ENCODE measurements at regions not wholly inside any gene's neighbourhood (a gene's known extent, or its start where the extent isn't known, plus 50 kb on each side); places are given as distances from the start of the nearest gene placed in this dataset.

DNA sequence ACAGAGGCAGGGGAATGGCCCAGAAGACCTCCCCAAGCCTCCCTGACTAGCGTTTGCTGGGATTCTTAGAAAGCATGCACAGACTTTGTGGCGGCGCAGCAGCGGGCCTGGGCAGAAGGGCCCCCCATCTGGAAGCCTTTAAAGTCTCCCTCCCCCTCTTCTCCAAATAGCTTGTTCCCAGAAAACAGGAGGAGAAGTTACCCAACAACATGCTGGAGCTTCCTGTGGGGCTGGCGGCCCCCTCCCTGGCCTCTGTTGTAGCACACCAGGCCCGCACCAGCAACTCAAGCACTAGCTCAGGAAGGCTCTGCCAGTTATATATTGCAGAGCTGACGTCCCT, 334.8 kb downstream of the DYSF start:
- FAIRE-seq: no peak

GRCh38 chr2:71787476-71788185, 334.3 kb downstream of the DYSF start:
- FAIRE-seq: no peak

DNA sequence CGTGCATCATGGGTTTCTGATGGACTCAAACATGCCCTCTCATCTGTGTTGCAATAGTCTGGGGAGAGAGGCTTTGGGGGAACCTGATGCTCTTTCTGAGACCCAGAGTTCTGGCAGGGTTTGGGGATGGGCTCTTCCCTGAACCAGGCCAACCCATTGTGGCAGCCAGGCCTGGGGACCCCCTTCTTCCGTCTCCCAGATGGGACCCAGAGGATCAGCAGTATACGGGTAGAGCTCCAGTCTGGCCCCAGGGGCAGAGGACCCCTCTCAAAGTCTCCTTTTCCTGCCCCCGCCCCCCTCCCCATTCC, 333.7 kb downstream of the DYSF start:
- FAIRE-seq: no peak

GRCh38 chr2:71786291-71787107, 333.1 kb downstream of the DYSF start:
- no peak for FAIRE-seq

DNA sequence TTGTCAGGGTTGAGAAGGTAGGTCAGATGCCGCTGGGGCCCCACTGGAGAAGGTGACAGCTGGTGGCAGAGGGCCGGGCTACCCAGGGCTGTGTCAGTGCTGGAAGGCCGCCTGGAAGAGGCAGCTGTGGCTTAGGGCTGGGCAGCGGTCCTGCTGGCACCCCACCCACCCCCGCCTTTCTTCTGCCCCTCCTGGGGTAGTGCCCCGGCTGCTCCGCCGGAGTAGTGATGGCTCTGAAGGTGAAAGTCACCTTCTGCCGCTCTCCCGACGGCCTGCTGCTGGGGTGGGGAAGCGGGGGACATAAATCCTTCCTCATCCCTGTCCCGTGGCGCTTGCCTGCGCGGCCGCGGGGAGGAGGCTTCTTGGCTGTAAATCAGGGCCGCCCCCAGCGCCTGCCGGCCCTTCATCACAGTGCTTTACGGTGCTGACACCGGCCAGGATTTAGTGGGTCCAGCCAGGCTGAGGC, 332.2 kb downstream of the DYSF start:
- FAIRE-seq: no peak

DNA sequence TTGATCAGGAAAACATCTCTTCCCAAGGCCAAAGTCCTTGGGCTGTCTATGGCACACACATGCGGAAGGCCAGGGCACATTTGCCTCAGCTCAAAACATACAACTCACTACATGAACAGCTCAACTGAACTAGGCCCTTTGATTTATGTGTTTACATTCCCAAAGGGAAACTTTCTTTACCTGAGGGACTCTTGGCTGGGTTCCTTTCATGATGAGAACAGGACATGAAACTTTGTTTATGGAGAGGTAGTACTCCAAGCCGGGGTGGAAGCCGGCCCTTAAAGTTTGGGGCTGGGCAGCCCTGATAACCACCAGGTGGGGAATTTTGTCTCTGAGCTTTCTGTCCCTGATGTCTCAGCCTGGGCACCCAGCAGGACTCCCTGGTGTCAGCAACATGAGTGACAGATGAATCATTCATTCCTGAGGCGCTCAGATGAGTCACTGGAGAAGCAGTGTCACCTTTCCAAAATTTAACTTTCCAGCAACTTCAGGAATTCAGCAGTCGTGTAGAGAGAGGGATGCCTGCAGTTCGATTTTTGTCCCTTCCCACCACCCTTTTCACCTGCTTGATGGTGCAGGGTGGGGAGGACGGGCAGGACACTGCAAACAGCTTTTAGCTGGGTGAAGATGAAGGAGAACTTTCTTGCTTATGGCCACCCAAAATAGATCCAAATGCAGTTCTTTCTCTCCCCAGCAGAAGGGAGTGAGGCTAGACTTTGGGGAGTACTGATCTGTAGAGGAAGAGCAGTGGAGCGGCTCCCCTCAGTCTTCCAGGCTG, 331.6 kb downstream of the DYSF start:
- FAIRE-seq: no peak

- no peak for FAIRE-seq
These were observed 330.5 kb downstream of the DYSF start for GRCh38 chr2:71783815-71784214.

GRCh38 chr2:71783215-71783614, 329.9 kb downstream of the DYSF start:
- FAIRE-seq: no peak

- no peak for FAIRE-seq
These were observed 329.0 kb downstream of the DYSF start for GRCh38 chr2:71782323-71782722.

DNA sequence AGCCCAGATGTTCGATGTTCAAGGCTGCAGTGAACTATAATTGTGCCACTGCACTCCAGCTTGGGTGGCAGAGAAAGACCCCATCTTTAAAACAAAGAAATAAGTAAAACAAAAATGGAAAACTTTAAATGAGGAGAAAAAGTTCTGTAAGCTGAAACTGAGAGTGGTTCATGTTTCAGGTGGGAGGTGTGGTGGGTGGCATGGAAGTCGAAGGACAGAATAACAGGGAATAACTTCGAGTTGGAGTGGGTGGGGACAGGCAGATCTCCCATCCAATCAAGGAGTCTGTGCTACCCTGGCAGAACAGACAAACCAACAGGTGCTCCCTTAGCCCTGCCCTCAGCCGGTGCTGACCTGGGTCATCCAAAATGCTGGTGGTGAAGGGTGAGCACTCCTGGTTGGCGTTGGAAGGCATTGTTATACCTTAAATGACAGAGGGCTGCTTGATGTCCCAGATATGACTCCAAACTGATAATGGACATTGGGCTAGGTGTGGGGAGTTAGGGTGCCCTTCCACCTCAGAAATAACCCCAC, 328.4 kb downstream of the DYSF start:
- no peak for FAIRE-seq

- FAIRE-seq: no peak
These were observed 326.8 kb downstream of the DYSF start for GRCh38 chr2:71780162-71780561.

- no peak for FAIRE-seq
These were observed 326.4 kb downstream of the DYSF start for GRCh38 chr2:71779774-71780105.

- FAIRE-seq: no peak
These were observed 325.8 kb downstream of the DYSF start for GRCh38 chr2:71778936-71779773.

- no peak for FAIRE-seq
These were observed 325.2 kb downstream of the DYSF start for GRCh38 chr2:71778514-71778913.

- FAIRE-seq: no peak
These were observed 324.6 kb downstream of the DYSF start for GRCh38 chr2:71777946-71778345.

GRCh38 chr2:71776227-71776626, 322.9 kb downstream of the DYSF start:
- no peak for FAIRE-seq

DNA sequence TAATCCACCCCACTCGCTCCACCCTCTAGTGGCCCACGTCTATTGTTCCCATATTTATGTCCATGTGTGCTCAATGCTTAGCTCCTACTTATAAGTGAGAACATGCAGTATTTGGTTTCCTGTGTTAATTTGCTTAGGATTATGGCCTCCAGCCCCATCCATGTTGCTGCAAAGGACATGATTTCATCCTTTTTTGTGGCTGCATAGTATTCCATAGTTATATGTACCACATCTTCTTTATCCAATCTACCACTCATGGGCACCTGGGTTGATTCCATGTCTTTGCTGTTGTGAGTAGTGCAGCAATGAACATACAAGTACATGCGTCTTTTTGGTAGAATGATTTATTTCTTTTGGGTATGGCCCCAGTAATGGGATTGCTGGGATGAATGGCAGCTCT, 319.9 kb downstream of the DYSF start:
- FAIRE-seq: no peak

DNA sequence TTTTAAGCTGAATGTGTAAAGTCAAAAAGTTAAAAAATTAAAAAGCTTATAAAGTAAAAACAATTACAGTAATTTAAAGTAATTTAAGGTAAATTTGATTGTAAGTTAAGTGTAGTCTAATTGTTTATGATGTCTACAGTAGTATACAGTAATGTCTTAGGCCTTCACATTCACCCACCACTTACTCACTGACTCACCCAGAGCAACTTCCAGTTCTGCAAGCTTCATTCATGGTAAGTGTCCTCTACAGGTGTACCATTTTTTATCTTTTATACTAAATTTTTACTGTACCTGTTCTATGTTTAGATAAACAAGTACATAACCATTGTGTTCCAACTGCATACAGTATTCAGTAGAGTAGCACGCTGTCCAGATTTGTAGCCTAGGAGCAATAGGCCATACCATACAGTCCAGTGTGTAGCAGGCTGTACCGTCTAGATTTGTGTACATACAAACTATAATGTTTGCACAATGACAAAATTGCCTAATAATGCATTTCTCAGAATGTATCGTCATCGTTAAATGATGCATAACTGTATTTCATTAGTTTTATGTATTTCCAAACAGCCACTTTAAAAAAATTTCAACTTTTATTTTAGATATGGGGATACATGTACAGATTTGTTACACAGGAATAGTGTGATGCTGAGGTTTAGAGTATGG, 319.3 kb downstream of the DYSF start:
- FAIRE-seq: no peak

DNA sequence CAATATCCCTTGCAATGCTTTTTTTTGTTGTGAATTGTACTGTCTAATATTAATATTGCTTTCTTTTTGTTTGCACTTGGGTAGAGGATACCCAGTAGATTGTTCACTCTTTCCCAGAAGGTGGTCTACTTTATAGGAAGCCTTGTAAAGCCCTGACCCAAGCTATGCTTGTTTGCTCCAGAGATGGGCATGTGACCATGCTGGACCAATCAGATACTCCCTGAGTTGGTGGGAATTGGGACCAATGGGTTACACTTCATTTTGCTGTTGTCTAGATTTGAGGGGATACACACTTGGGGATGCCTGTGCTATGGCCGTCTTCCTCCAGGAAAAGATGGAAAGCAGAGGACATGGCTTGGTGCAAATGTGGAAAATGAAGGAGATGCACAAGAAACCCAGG, 314.3 kb downstream of the DYSF start:
- no peak for FAIRE-seq

- no peak for FAIRE-seq
These were observed 305.7 kb downstream of the DYSF start for GRCh38 chr2:71759060-71759459.

DNA sequence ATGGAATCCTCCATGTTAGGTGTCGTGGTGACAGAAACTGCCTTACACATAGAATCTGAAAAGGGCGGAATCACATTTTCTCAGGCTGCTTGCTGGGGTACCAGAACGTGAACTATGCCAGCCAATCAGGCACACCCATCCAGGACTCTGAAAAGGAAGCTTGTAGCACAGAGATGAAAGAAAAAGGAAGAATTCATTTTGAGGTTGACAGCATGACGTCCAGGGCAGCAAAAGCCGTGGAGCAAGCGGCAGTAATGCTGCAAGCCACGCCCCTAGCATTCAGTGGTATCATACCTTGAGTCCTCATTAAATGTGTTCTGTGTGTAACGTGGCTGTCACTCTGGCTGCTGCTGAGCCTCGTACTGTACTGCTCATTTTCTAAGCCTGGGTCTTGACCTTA, 304.0 kb downstream of the DYSF start:
- FAIRE-seq: no peak

- no peak for FAIRE-seq
These were observed 303.0 kb downstream of the DYSF start for GRCh38 chr2:71756280-71756906.

Data from G401.6 (cell line).